Tibial artery (tissue), 4 donors: ENCODE measurements at regions not wholly inside any gene's neighbourhood (a gene's known extent, or its start where the extent isn't known, plus 50 kb on each side); places are given as distances from the start of the nearest gene placed in this dataset.

ENCODE experiments used
- DNase-seq, 2 donors: peaks; one replicate each; pipeline ENCODE4 v3.0.0-alpha.2; 2019
- H3K27ac ChIP-seq, 2 donors: fragments of 200-600 bp; sonication (generic) in 1 of 2; 1 replicate in 1 of 2; 2 replicates in 1 of 2; pipeline ENCODE4 v1.5.1; 2018 to 2019; ENCODE audit warnings: mild to moderate bottlenecking in 1 of 2
- H3K27me3 ChIP-seq, 2 donors: fragments of 200-600 bp; sonication (generic) in 1 of 2; one replicate each; pipeline versions ENCODE4 v1.5.1 to v1.6.0; 2016 to 2019
- H3K36me3 ChIP-seq, 3 donors: fragments of 200-600 bp; sonication (generic) in 2 of 3; one replicate each; pipeline ENCODE4 v1.5.1; 2016 to 2019; ENCODE audit warnings: mild to moderate bottlenecking in 2 of 3
- H3K4me1 ChIP-seq, 4 donors: fragments of 200-600 bp; sonication (generic) in 2 of 4; 1 replicate in 3 of 4; 2 replicates in 1 of 4; pipeline ENCODE4 v1.5.1; 2016 to 2019
- H3K4me3 ChIP-seq, 2 donors: fragments of 200-600 bp; sonication (generic) in 1 of 2; 1 replicate in 1 of 2; 2 replicates in 1 of 2; pipeline ENCODE4 v1.5.1; 2018 to 2019; ENCODE audit warnings: mild to moderate bottlenecking in 2 of 2
- H3K9me3 ChIP-seq, 3 donors: fragments of 200-600 bp; sonication (generic) in 1 of 3; one replicate each; pipeline ENCODE4 v1.5.1; 2016 to 2019
- CTCF ChIP-seq, 2 experiments: fragments of 200-600 bp in 1 of 2; fragments of 450-650 bp in 1 of 2; IDR thresholded peaks; one replicate each; pipeline ENCODE4 v1.5.1; 2017 to 2019; ENCODE audit warnings: antibody characterized with exemption in 2 of 2, mild to moderate bottlenecking in 1 of 2, moderate library complexity in 1 of 2
- intact Hi-C: fragments of 100-400 bp; cut with DNase I; formaldehyde crosslinking; loops from one replicate; pipeline ENCODE4 v1.15.0; 2023; ENCODE audit warnings: low total_unique reads

GRCh38 chr3:181855825-181856224 is 144.1 kb downstream of the SOX2 start:
- intact Hi-C loops, result no loop called here
- no peaks in the 10 kb centered on the region for H3K4me1 ChIP-seq
- no peak for DNase-seq
- no peak for TF ChIP-seq CTCF (IDR thresholded peaks at IDR 0.05)
- H3K27ac ChIP-seq, result no peak overlapping the region
- H3K4me3 ChIP-seq, result no peak overlapping the region
- H3K27me3 ChIP-seq, result no peaks in the 10 kb centered on the region
- H3K9me3 ChIP-seq, result no peaks in the 10 kb centered on the region
- H3K36me3 ChIP-seq, result no peaks in the 10 kb centered on the region

- no peaks in the 10 kb centered on the region for H3K4me1 ChIP-seq
- H3K9me3 ChIP-seq, result no peaks in the 10 kb centered on the region
- H3K36me3 ChIP-seq, result no peaks in the 10 kb centered on the region
- DNase-seq, result no peak
- TF ChIP-seq CTCF (IDR thresholded peaks at IDR 0.05), result no peak
- H3K27ac ChIP-seq, result no peak overlapping the region
- intact Hi-C loops, result no loop called here
- H3K27me3 ChIP-seq, result peaks cover 0 to 2% of the 10 kb centered on the region in 2 donors
- no peak overlapping the region for H3K4me3 ChIP-seq
These were observed 147.8 kb downstream of the SOX2 start for GRCh38 chr3:181859518-181859917.

GRCh38 chr3:181860235-181860634 is 148.5 kb downstream of the SOX2 start:
- intact Hi-C loops, result no loop called here

GRCh38 chr3:181862502-181862901 is 150.8 kb downstream of the SOX2 start:
- no peak for TF ChIP-seq CTCF (IDR thresholded peaks at IDR 0.05)
- intact Hi-C loops, result no loop called here
- H3K27ac ChIP-seq, result no peak overlapping the region

More at GRCh38 chr3:181860235-181860634, 148.5 kb downstream of the SOX2 start:
- no peak for TF ChIP-seq CTCF (IDR thresholded peaks at IDR 0.05)
- no peaks in the 10 kb centered on the region for H3K4me1 ChIP-seq
- peaks cover 0 to 2% of the 10 kb centered on the region in 2 donors for H3K27me3 ChIP-seq
- no peak overlapping the region for H3K4me3 ChIP-seq
- H3K36me3 ChIP-seq, result no peaks in the 10 kb centered on the region
- no peak for DNase-seq
- no peak overlapping the region for H3K27ac ChIP-seq
- no peaks in the 10 kb centered on the region for H3K9me3 ChIP-seq

GRCh38 chr3:181868576-181869082 is 156.9 kb downstream of the SOX2 start:
- no peak for TF ChIP-seq CTCF (IDR thresholded peaks at IDR 0.05)
- no peaks in the 10 kb centered on the region for H3K4me1 ChIP-seq
- no peak for DNase-seq
- H3K27ac ChIP-seq, result no peak overlapping the region
- no peaks in the 10 kb centered on the region for H3K27me3 ChIP-seq
- no peak overlapping the region for H3K4me3 ChIP-seq
- no peaks in the 10 kb centered on the region for H3K36me3 ChIP-seq
- no peaks in the 10 kb centered on the region for H3K9me3 ChIP-seq
- intact Hi-C loops, result no loop called here

More at GRCh38 chr3:181862502-181862901, 150.8 kb downstream of the SOX2 start:
- no peaks in the 10 kb centered on the region for H3K36me3 ChIP-seq
- H3K9me3 ChIP-seq, result no peaks in the 10 kb centered on the region
- no peak for DNase-seq
- H3K4me3 ChIP-seq, result no peak overlapping the region
- no peaks in the 10 kb centered on the region for H3K4me1 ChIP-seq
- peaks cover 0 to 2% of the 10 kb centered on the region in 2 donors for H3K27me3 ChIP-seq

- TF ChIP-seq CTCF (IDR thresholded peaks at IDR 0.05), result no peak
- no peaks in the 10 kb centered on the region for H3K36me3 ChIP-seq
- no peaks in the 10 kb centered on the region for H3K9me3 ChIP-seq
- intact Hi-C loops, result no loop called here
- H3K4me3 ChIP-seq, result no peak overlapping the region
- no peak for DNase-seq
- no peaks in the 10 kb centered on the region for H3K27me3 ChIP-seq
- no peaks in the 10 kb centered on the region for H3K4me1 ChIP-seq
- H3K27ac ChIP-seq, result no peak overlapping the region
These were observed 161.2 kb downstream of the SOX2 start for GRCh38 chr3:181872887-181873286.
